ENCODE measurements at regions not wholly inside any gene's neighbourhood (a gene's known extent, or its start where the extent isn't known, plus 50 kb on each side); places are given as distances from the start of the nearest gene placed in this dataset.

GRCh38 chr7:21172800-21173199, 255.1 kb upstream of the SP4 start:
- TF ChIP-seq CTCF (IDR thresholded peaks at IDR 0.05), result no peak
- no peak for TF ChIP-seq POLR2A (IDR thresholded peaks at IDR 0.05)
